ENCODE measurements at regions not wholly inside any gene's neighbourhood (a gene's known extent, or its start where the extent isn't known, plus 50 kb on each side); places are given as distances from the start of the nearest gene placed in this dataset.
"Not testable (repeated sequence)": the region's sequence is repeated elsewhere in the genome, so short reads cannot be mapped to it uniquely, and the experiment has no call there.

GRCh38 chr14:30194741-30195148 is 267.1 kb upstream of the PRKD1 start:
- no peaks in the 10 kb centered on the region for H3K9me3 ChIP-seq (ENCODE audit: control insufficient read depth in 1 of 2, low read length in 2 of 2)
- H3K4me3 ChIP-seq (ENCODE audit: low read depth in 1 of 2, low read length in 2 of 2): no peak overlapping the region
- peaks cover 0 to 7% of the 10 kb centered on the region in 2 donors for H3K4me1 ChIP-seq (ENCODE audit: control insufficient read depth in 1 of 2, insufficient read depth in 2 of 2, low read length in 2 of 2)
- H3K27me3 ChIP-seq (ENCODE audit: low read depth, low read length): no peaks in the 10 kb centered on the region
- H3K36me3 ChIP-seq (ENCODE audit: control insufficient read depth in 1 of 2, insufficient read depth in 2 of 2, low read length in 2 of 2): no peaks in the 10 kb centered on the region
- H3K27ac ChIP-seq (ENCODE audit: low read length): peak overlapping the region; percentile 57

GRCh38 chr14:30195941-30196340 is 268.3 kb upstream of the PRKD1 start:
- Histone ChIP-seq H3K27me3 (ENCODE audit: low read depth, low read length) (no peaks in the 10 kb centered on the region), H3K9me3 (ENCODE audit: control insufficient read depth in 1 of 2, low read length in 2 of 2) (no peaks in the 10 kb centered on the region), H3K27ac (ENCODE audit: low read length) (no peak overlapping the region), H3K4me1 (ENCODE audit: control insufficient read depth in 1 of 2, insufficient read depth in 2 of 2, low read length in 2 of 2) (peaks cover 0 to 7% of the 10 kb centered on the region in 2 donors), H3K36me3 (ENCODE audit: control insufficient read depth in 1 of 2, insufficient read depth in 2 of 2, low read length in 2 of 2) (no peaks in the 10 kb centered on the region), H3K4me3 (ENCODE audit: low read depth in 1 of 2, low read length in 2 of 2) (no peak overlapping the region)

- H3K4me3 ChIP-seq (ENCODE audit: low read depth in 1 of 2, low read length in 2 of 2): no peak overlapping the region
- H3K4me1 ChIP-seq (ENCODE audit: control insufficient read depth in 1 of 2, insufficient read depth in 2 of 2, low read length in 2 of 2): peaks cover 0 to 7% of the 10 kb centered on the region in 2 donors
- H3K36me3 ChIP-seq (ENCODE audit: control insufficient read depth in 1 of 2, insufficient read depth in 2 of 2, low read length in 2 of 2): no peaks in the 10 kb centered on the region
- no peak overlapping the region for H3K27ac ChIP-seq (ENCODE audit: low read length)
- H3K27me3 ChIP-seq (ENCODE audit: low read depth, low read length): no peaks in the 10 kb centered on the region
- H3K9me3 ChIP-seq (ENCODE audit: control insufficient read depth in 1 of 2, low read length in 2 of 2): no peaks in the 10 kb centered on the region
These were observed 269.2 kb upstream of the PRKD1 start for GRCh38 chr14:30196861-30197260.

GRCh38 chr14:30198720-30199119 is 271.1 kb upstream of the PRKD1 start:
- H3K36me3 ChIP-seq (ENCODE audit: control insufficient read depth in 1 of 2, insufficient read depth in 2 of 2, low read length in 2 of 2); H3K9me3 ChIP-seq (ENCODE audit: control insufficient read depth in 1 of 2, low read length in 2 of 2); H3K27ac ChIP-seq (ENCODE audit: low read length); H3K27me3 ChIP-seq (ENCODE audit: low read depth, low read length); H3K4me3 ChIP-seq (ENCODE audit: low read depth in 1 of 2, low read length in 2 of 2); H3K4me1 ChIP-seq (ENCODE audit: control insufficient read depth in 1 of 2, insufficient read depth in 2 of 2, low read length in 2 of 2): not testable (repeated sequence)

GRCh38 chr14:30204431-30204980 is 276.9 kb upstream of the PRKD1 start:
- Histone ChIP-seq H3K27me3 (ENCODE audit: low read depth, low read length) (no peaks in the 10 kb centered on the region), H3K4me1 (ENCODE audit: control insufficient read depth in 1 of 2, insufficient read depth in 2 of 2, low read length in 2 of 2) (no peaks in the 10 kb centered on the region), H3K4me3 (ENCODE audit: low read depth in 1 of 2, low read length in 2 of 2) (no peak overlapping the region), H3K9me3 (ENCODE audit: control insufficient read depth in 1 of 2, low read length in 2 of 2) (no peaks in the 10 kb centered on the region), H3K27ac (ENCODE audit: low read length) (no peak overlapping the region), H3K36me3 (ENCODE audit: control insufficient read depth in 1 of 2, insufficient read depth in 2 of 2, low read length in 2 of 2) (no peaks in the 10 kb centered on the region)

GRCh38 chr14:30209136-30209535 is 281.5 kb upstream of the PRKD1 start:
- Histone ChIP-seq H3K27ac (ENCODE audit: low read length) (no peak overlapping the region), H3K4me1 (ENCODE audit: control insufficient read depth in 1 of 2, insufficient read depth in 2 of 2, low read length in 2 of 2) (no peaks in the 10 kb centered on the region), H3K36me3 (ENCODE audit: control insufficient read depth in 1 of 2, insufficient read depth in 2 of 2, low read length in 2 of 2) (no peaks in the 10 kb centered on the region), H3K9me3 (ENCODE audit: control insufficient read depth in 1 of 2, low read length in 2 of 2) (no peaks in the 10 kb centered on the region), H3K4me3 (ENCODE audit: low read depth in 1 of 2, low read length in 2 of 2) (no peak overlapping the region), H3K27me3 (ENCODE audit: low read depth, low read length) (no peaks in the 10 kb centered on the region)

GRCh38 chr14:30210630-30211029 is 283.0 kb upstream of the PRKD1 start:
- Histone ChIP-seq H3K4me1 (ENCODE audit: control insufficient read depth in 1 of 2, insufficient read depth in 2 of 2, low read length in 2 of 2) (no peaks in the 10 kb centered on the region), H3K27me3 (ENCODE audit: low read depth, low read length) (no peaks in the 10 kb centered on the region), H3K27ac (ENCODE audit: low read length) (no peak overlapping the region), H3K9me3 (ENCODE audit: control insufficient read depth in 1 of 2, low read length in 2 of 2) (no peaks in the 10 kb centered on the region), H3K4me3 (ENCODE audit: low read depth in 1 of 2, low read length in 2 of 2) (no peak overlapping the region), H3K36me3 (ENCODE audit: control insufficient read depth in 1 of 2, insufficient read depth in 2 of 2, low read length in 2 of 2) (no peaks in the 10 kb centered on the region)

- H3K36me3 ChIP-seq (ENCODE audit: control insufficient read depth in 1 of 2, insufficient read depth in 2 of 2, low read length in 2 of 2): no peaks in the 10 kb centered on the region
- H3K9me3 ChIP-seq (ENCODE audit: control insufficient read depth in 1 of 2, low read length in 2 of 2): no peaks in the 10 kb centered on the region
- no peaks in the 10 kb centered on the region for H3K27me3 ChIP-seq (ENCODE audit: low read depth, low read length)
These were observed 283.7 kb upstream of the PRKD1 start for GRCh38 chr14:30211326-30211725.

GRCh38 chr14:30214014-30214413 is 286.4 kb upstream of the PRKD1 start:
- H3K4me3 ChIP-seq (ENCODE audit: low read depth in 1 of 2, low read length in 2 of 2): no peak overlapping the region
- H3K36me3 ChIP-seq (ENCODE audit: control insufficient read depth in 1 of 2, insufficient read depth in 2 of 2, low read length in 2 of 2): no peaks in the 10 kb centered on the region
- H3K9me3 ChIP-seq (ENCODE audit: control insufficient read depth in 1 of 2, low read length in 2 of 2): no peaks in the 10 kb centered on the region
- H3K27me3 ChIP-seq (ENCODE audit: low read depth, low read length): no peaks in the 10 kb centered on the region
- no peak overlapping the region for H3K27ac ChIP-seq (ENCODE audit: low read length)
- H3K4me1 ChIP-seq (ENCODE audit: control insufficient read depth in 1 of 2, insufficient read depth in 2 of 2, low read length in 2 of 2): no peaks in the 10 kb centered on the region

More at GRCh38 chr14:30211326-30211725, 283.7 kb upstream of the PRKD1 start:
- Histone ChIP-seq H3K4me1 (ENCODE audit: control insufficient read depth in 1 of 2, insufficient read depth in 2 of 2, low read length in 2 of 2) (no peaks in the 10 kb centered on the region), H3K27ac (ENCODE audit: low read length) (no peak overlapping the region), H3K4me3 (ENCODE audit: low read depth in 1 of 2, low read length in 2 of 2) (no peak overlapping the region)

GRCh38 chr14:30214461-30215090 is 286.9 kb upstream of the PRKD1 start:
- Histone ChIP-seq H3K4me3 (ENCODE audit: low read depth in 1 of 2, low read length in 2 of 2) (no peak overlapping the region), H3K9me3 (ENCODE audit: control insufficient read depth in 1 of 2, low read length in 2 of 2) (no peaks in the 10 kb centered on the region), H3K27ac (ENCODE audit: low read length) (no peak overlapping the region), H3K27me3 (ENCODE audit: low read depth, low read length) (no peaks in the 10 kb centered on the region), H3K4me1 (ENCODE audit: control insufficient read depth in 1 of 2, insufficient read depth in 2 of 2, low read length in 2 of 2) (no peaks in the 10 kb centered on the region), H3K36me3 (ENCODE audit: control insufficient read depth in 1 of 2, insufficient read depth in 2 of 2, low read length in 2 of 2) (no peaks in the 10 kb centered on the region)

- Histone ChIP-seq H3K4me3 (ENCODE audit: low read depth in 1 of 2, low read length in 2 of 2) (no peak overlapping the region), H3K9me3 (ENCODE audit: control insufficient read depth in 1 of 2, low read length in 2 of 2) (no peaks in the 10 kb centered on the region), H3K27me3 (ENCODE audit: low read depth, low read length) (no peaks in the 10 kb centered on the region), H3K27ac (ENCODE audit: low read length) (no peak overlapping the region), H3K4me1 (ENCODE audit: control insufficient read depth in 1 of 2, insufficient read depth in 2 of 2, low read length in 2 of 2) (peaks cover 10 to 13% of the 10 kb centered on the region in 2 donors), H3K36me3 (ENCODE audit: control insufficient read depth in 1 of 2, insufficient read depth in 2 of 2, low read length in 2 of 2) (no peaks in the 10 kb centered on the region)
These were observed 291.3 kb upstream of the PRKD1 start for GRCh38 chr14:30218907-30219306.

- H3K4me3 ChIP-seq (ENCODE audit: low read depth in 1 of 2, low read length in 2 of 2): no peak overlapping the region
- no peaks in the 10 kb centered on the region for H3K9me3 ChIP-seq (ENCODE audit: control insufficient read depth in 1 of 2, low read length in 2 of 2)
- no peaks in the 10 kb centered on the region for H3K36me3 ChIP-seq (ENCODE audit: control insufficient read depth in 1 of 2, insufficient read depth in 2 of 2, low read length in 2 of 2)
- no peaks in the 10 kb centered on the region for H3K27me3 ChIP-seq (ENCODE audit: low read depth, low read length)
- H3K27ac ChIP-seq (ENCODE audit: low read length): no peak overlapping the region
- peaks cover 10 to 26% of the 10 kb centered on the region in 2 donors for H3K4me1 ChIP-seq (ENCODE audit: control insufficient read depth in 1 of 2, insufficient read depth in 2 of 2, low read length in 2 of 2)
These were observed 293.9 kb upstream of the PRKD1 start for GRCh38 chr14:30221546-30221945.

Data from muscle layer of duodenum (tissue), 2 donors.